ENCODE measurements at regions not wholly inside any gene's neighbourhood (a gene's known extent, or its start where the extent isn't known, plus 50 kb on each side); places are given as distances from the start of the nearest gene placed in this dataset.
A peak's percentile ranks its signal among the peaks of the same experiment; 100 is the strongest.

- Mint-ChIP-seq H3K9me3 (no peaks in the 10 kb centered on the region), H3K27ac (no peak overlapping the region), H3K36me3 (no peaks in the 10 kb centered on the region), H3K4me3 (no peak overlapping the region), H3K4me1 (no peaks in the 10 kb centered on the region), H3K27me3 (no peaks in the 10 kb centered on the region)
- no peak for ATAC-seq (ENCODE audit: low read depth)
- DNase-seq: no peak
- POLR2A ChIA-PET: no interaction called here
These were observed 173.1 kb upstream of the NYAP2 start for GRCh38 chr2:225226441-225226840.

- ATAC-seq (ENCODE audit: low read depth): no peak
- POLR2A ChIA-PET: no interaction called here
- H3K27me3 Mint-ChIP-seq: no peaks in the 10 kb centered on the region
These were observed 176.2 kb upstream of the NYAP2 start for GRCh38 chr2:225223301-225223700.

GRCh38 chr2:225207471-225207870 lies 165.2 kb upstream of the DOCK10 start:
- ATAC-seq (ENCODE audit: low read depth) (no peak), DNase-seq (no peak)
- POLR2A ChIA-PET: no interaction called here
- no peak overlapping the region for H3K4me3 Mint-ChIP-seq
- H3K36me3 Mint-ChIP-seq: no peaks in the 10 kb centered on the region
- H3K4me1 Mint-ChIP-seq: no peaks in the 10 kb centered on the region
- H3K27ac Mint-ChIP-seq: no peak overlapping the region
- peaks cover 6% of the 10 kb centered on the region for H3K27me3 Mint-ChIP-seq
- H3K9me3 Mint-ChIP-seq: no peaks in the 10 kb centered on the region

More at GRCh38 chr2:225223301-225223700, 176.2 kb upstream of the NYAP2 start:
- Mint-ChIP-seq H3K4me3 (no peak overlapping the region), H3K4me1 (no peaks in the 10 kb centered on the region), H3K9me3 (no peaks in the 10 kb centered on the region), H3K27ac (no peak overlapping the region), H3K36me3 (no peaks in the 10 kb centered on the region)
- no peak for DNase-seq

- DNase-seq: no peak
- H3K9me3 Mint-ChIP-seq: no peaks in the 10 kb centered on the region
- H3K27me3 Mint-ChIP-seq: peaks cover 6% of the 10 kb centered on the region
- no peak overlapping the region for H3K4me3 Mint-ChIP-seq
- no peaks in the 10 kb centered on the region for H3K4me1 Mint-ChIP-seq
- POLR2A ChIA-PET: no interaction called here
- no peak overlapping the region for H3K27ac Mint-ChIP-seq
- no peak for ATAC-seq (ENCODE audit: low read depth)
- H3K36me3 Mint-ChIP-seq: no peaks in the 10 kb centered on the region
These were observed 164.8 kb upstream of the DOCK10 start for GRCh38 chr2:225207043-225207442.

- Mint-ChIP-seq H3K27me3 (peaks cover 2% of the 10 kb centered on the region), H3K4me3 (no peak overlapping the region), H3K9me3 (no peaks in the 10 kb centered on the region)
These were observed 154.3 kb upstream of the DOCK10 start for GRCh38 chr2:225196579-225196978.

GRCh38 chr2:225192869-225193268 lies 150.6 kb upstream of the DOCK10 start:
- Mint-ChIP-seq H3K4me3 (no peak overlapping the region), H3K9me3 (no peaks in the 10 kb centered on the region), H3K27ac (no peak overlapping the region), H3K36me3 (no peaks in the 10 kb centered on the region), H3K27me3 (peaks cover 6% of the 10 kb centered on the region), H3K4me1 (no peaks in the 10 kb centered on the region)
- no peak for ATAC-seq (ENCODE audit: low read depth)
- POLR2A ChIA-PET: no interaction called here
- DNase-seq: no peak

More at GRCh38 chr2:225196579-225196978, 154.3 kb upstream of the DOCK10 start:
- DNase-seq (no peak), ATAC-seq (ENCODE audit: low read depth) (no peak)
- no peaks in the 10 kb centered on the region for H3K4me1 Mint-ChIP-seq
- POLR2A ChIA-PET: no interaction called here
- H3K27ac Mint-ChIP-seq: no peak overlapping the region
- no peaks in the 10 kb centered on the region for H3K36me3 Mint-ChIP-seq

- Mint-ChIP-seq H3K9me3 (no peaks in the 10 kb centered on the region), H3K27ac (no peak overlapping the region), H3K27me3 (peaks cover 10% of the 10 kb centered on the region), H3K36me3 (no peaks in the 10 kb centered on the region), H3K4me3 (no peak overlapping the region), H3K4me1 (no peaks in the 10 kb centered on the region)
- POLR2A ChIA-PET: no interaction called here
- ATAC-seq (ENCODE audit: low read depth) (no peak), DNase-seq (no peak)
These were observed 148.7 kb upstream of the DOCK10 start for GRCh38 chr2:225190987-225191386.

- H3K9me3 Mint-ChIP-seq: no peaks in the 10 kb centered on the region
- DNase-seq (no peak), ATAC-seq (ENCODE audit: low read depth) (no peak)
- H3K27me3 Mint-ChIP-seq: peaks cover 13% of the 10 kb centered on the region
- no peaks in the 10 kb centered on the region for H3K4me1 Mint-ChIP-seq
- POLR2A ChIA-PET: no interaction called here
- no peaks in the 10 kb centered on the region for H3K36me3 Mint-ChIP-seq
- H3K4me3 Mint-ChIP-seq: no peak overlapping the region
- H3K27ac Mint-ChIP-seq: no peak overlapping the region
These were observed 142.7 kb upstream of the DOCK10 start for GRCh38 chr2:225184948-225185347.

GRCh38 chr2:225182126-225182525 lies 139.9 kb upstream of the DOCK10 start:
- POLR2A ChIA-PET: no interaction called here
- Mint-ChIP-seq H3K27me3 (peaks cover 4% of the 10 kb centered on the region), H3K9me3 (no peaks in the 10 kb centered on the region), H3K4me3 (no peak overlapping the region), H3K27ac (no peak overlapping the region), H3K36me3 (no peaks in the 10 kb centered on the region), H3K4me1 (no peaks in the 10 kb centered on the region)
- no peak for DNase-seq
- ATAC-seq (ENCODE audit: low read depth): no peak

- POLR2A ChIA-PET: no interaction called here
- H3K27ac Mint-ChIP-seq: no peak overlapping the region
- H3K36me3 Mint-ChIP-seq: no peaks in the 10 kb centered on the region
These were observed 134.8 kb upstream of the DOCK10 start for GRCh38 chr2:225177098-225177497.

GRCh38 chr2:225173909-225174308 lies 131.6 kb upstream of the DOCK10 start:
- H3K4me1 Mint-ChIP-seq: peaks cover 2% of the 10 kb centered on the region
- POLR2A ChIA-PET: no interaction called here
- H3K36me3 Mint-ChIP-seq: no peaks in the 10 kb centered on the region
- H3K27me3 Mint-ChIP-seq: peaks cover 4% of the 10 kb centered on the region
- H3K9me3 Mint-ChIP-seq: no peaks in the 10 kb centered on the region
- no peak for ATAC-seq (ENCODE audit: low read depth)
- no peak overlapping the region for H3K27ac Mint-ChIP-seq
- no peak overlapping the region for H3K4me3 Mint-ChIP-seq
- no peak for DNase-seq

More at GRCh38 chr2:225177098-225177497, 134.8 kb upstream of the DOCK10 start:
- DNase-seq: no peak
- Mint-ChIP-seq H3K9me3 (no peaks in the 10 kb centered on the region), H3K4me1 (peaks cover 2% of the 10 kb centered on the region), H3K27me3 (peaks cover 2% of the 10 kb centered on the region), H3K4me3 (no peak overlapping the region)
- ATAC-seq (ENCODE audit: low read depth): no peak

GRCh38 chr2:225171350-225171749 lies 129.1 kb upstream of the DOCK10 start:
- H3K27me3 Mint-ChIP-seq: peaks cover 4% of the 10 kb centered on the region
- no peaks in the 10 kb centered on the region for H3K4me1 Mint-ChIP-seq
- H3K36me3 Mint-ChIP-seq: no peaks in the 10 kb centered on the region
- ATAC-seq (ENCODE audit: low read depth): no peak
- H3K9me3 Mint-ChIP-seq: no peaks in the 10 kb centered on the region
- POLR2A ChIA-PET: no interaction called here
- no peak overlapping the region for H3K4me3 Mint-ChIP-seq
- no peak for DNase-seq
- H3K27ac Mint-ChIP-seq: no peak overlapping the region

GRCh38 chr2:225170162-225170561 lies 127.9 kb upstream of the DOCK10 start:
- POLR2A ChIA-PET: no interaction called here
- H3K27me3 Mint-ChIP-seq: peaks cover 4% of the 10 kb centered on the region
- no peaks in the 10 kb centered on the region for H3K9me3 Mint-ChIP-seq
- ATAC-seq (ENCODE audit: low read depth) (no peak), DNase-seq (no peak)
- no peak overlapping the region for H3K27ac Mint-ChIP-seq
- no peaks in the 10 kb centered on the region for H3K4me1 Mint-ChIP-seq
- no peak overlapping the region for H3K4me3 Mint-ChIP-seq
- no peaks in the 10 kb centered on the region for H3K36me3 Mint-ChIP-seq

GRCh38 chr2:225169396-225169795 lies 127.1 kb upstream of the DOCK10 start:
- POLR2A ChIA-PET: no interaction called here
- Mint-ChIP-seq H3K4me1 (no peaks in the 10 kb centered on the region), H3K4me3 (no peak overlapping the region), H3K36me3 (no peaks in the 10 kb centered on the region), H3K27me3 (peaks cover 4% of the 10 kb centered on the region), H3K27ac (no peak overlapping the region), H3K9me3 (no peaks in the 10 kb centered on the region)
- DNase-seq (no peak), ATAC-seq (ENCODE audit: low read depth) (no peak)

GRCh38 chr2:225165052-225165451 lies 122.8 kb upstream of the DOCK10 start:
- no peak overlapping the region for H3K4me3 Mint-ChIP-seq
- H3K27me3 Mint-ChIP-seq: peaks cover 3% of the 10 kb centered on the region
- no peaks in the 10 kb centered on the region for H3K4me1 Mint-ChIP-seq
- POLR2A ChIA-PET: no interaction called here
- DNase-seq (no peak), ATAC-seq (ENCODE audit: low read depth) (no peak)
- H3K36me3 Mint-ChIP-seq: no peaks in the 10 kb centered on the region
- H3K9me3 Mint-ChIP-seq: peaks cover 2% of the 10 kb centered on the region
- H3K27ac Mint-ChIP-seq: peak overlapping the region; percentile 30
